Stimulated activated CD8-positive, alpha-beta memory T cell treated with anti-CD3 and anti-CD28 coated beads, Interleukin-7, amount 100 ng/mL, for 48 hours (primary cell): ENCODE measurements at regions not wholly inside any gene's neighbourhood (a gene's known extent, or its start where the extent isn't known, plus 50 kb on each side); places are given as distances from the start of the nearest gene placed in this dataset.
"Not testable (repeated sequence)": the region's sequence is repeated elsewhere in the genome, so short reads cannot be mapped to it uniquely, and the experiment has no call there.

ENCODE experiments used
- DNase-seq, 2 donors: peaks; one replicate each; pipeline ENCODE4 v3.0.0-alpha.2; 2020; ENCODE audit warnings: low read depth in 1 of 2; ENCODE audit errors: extremely low read depth in 1 of 2

GRCh38 chr7:131068604-131069021 lies 259.1 kb upstream of the MKLN1 start:
- no peak for DNase-seq

GRCh38 chr7:131071786-131072504 lies 255.7 kb upstream of the MKLN1 start:
- DNase-seq: no peak

- no peak for DNase-seq
Observed at GRCh38 chr7:131072505-131073091, 255.1 kb upstream of the MKLN1 start.

GRCh38 chr7:131074043-131074442 lies 253.6 kb upstream of the MKLN1 start:
- no peak for DNase-seq

GRCh38 chr7:131074585-131074984 lies 253.1 kb upstream of the MKLN1 start:
- no peak for DNase-seq

- no peak for DNase-seq
Observed at GRCh38 chr7:131075406-131075805, 252.3 kb upstream of the MKLN1 start.

- DNase-seq: no peak
Observed at GRCh38 chr7:131076032-131076431, 251.6 kb upstream of the MKLN1 start.

- DNase-seq: no peak
Observed at GRCh38 chr7:131076711-131077181, 250.9 kb upstream of the MKLN1 start.

- DNase-seq: no peak
Observed at GRCh38 chr7:131077735-131078134, 249.9 kb upstream of the MKLN1 start.

- no peak for DNase-seq
Observed at GRCh38 chr7:131080754-131081153, 246.9 kb upstream of the MKLN1 start.

- DNase-seq: no peak
Observed at GRCh38 chr7:131081308-131081707, 246.4 kb upstream of the MKLN1 start.

GRCh38 chr7:131083781-131084180 lies 243.9 kb upstream of the MKLN1 start:
- DNase-seq: no peak

GRCh38 chr7:131084336-131084735 lies 243.3 kb upstream of the MKLN1 start:
- not testable (repeated sequence) for DNase-seq

- no peak for DNase-seq
Observed at GRCh38 chr7:131087756-131088658, 239.7 kb upstream of the MKLN1 start.

- DNase-seq: no peak
Observed at GRCh38 chr7:131090188-131090587, 237.5 kb upstream of the MKLN1 start.

GRCh38 chr7:131090886-131091692 lies 236.6 kb upstream of the MKLN1 start:
- no peak for DNase-seq

- DNase-seq: no peak
Observed at GRCh38 chr7:131094685-131095084, 233.0 kb upstream of the MKLN1 start.

- DNase-seq: no peak
Observed at GRCh38 chr7:131095346-131095745, 232.3 kb upstream of the MKLN1 start.

GRCh38 chr7:131096267-131096927 lies 231.3 kb upstream of the MKLN1 start:
- no peak for DNase-seq
